ENCODE measurements at regions not wholly inside any gene's neighbourhood (a gene's known extent, or its start where the extent isn't known, plus 50 kb on each side); places are given as distances from the start of the nearest gene placed in this dataset.
A peak's percentile ranks its signal among the peaks of the same experiment; 100 is the strongest.

- no peak for TF ChIP-seq MAX (IDR thresholded peaks at IDR 0.05; ENCODE audit: insufficient read depth, insufficient read length)
- TF ChIP-seq, protein P1, sequence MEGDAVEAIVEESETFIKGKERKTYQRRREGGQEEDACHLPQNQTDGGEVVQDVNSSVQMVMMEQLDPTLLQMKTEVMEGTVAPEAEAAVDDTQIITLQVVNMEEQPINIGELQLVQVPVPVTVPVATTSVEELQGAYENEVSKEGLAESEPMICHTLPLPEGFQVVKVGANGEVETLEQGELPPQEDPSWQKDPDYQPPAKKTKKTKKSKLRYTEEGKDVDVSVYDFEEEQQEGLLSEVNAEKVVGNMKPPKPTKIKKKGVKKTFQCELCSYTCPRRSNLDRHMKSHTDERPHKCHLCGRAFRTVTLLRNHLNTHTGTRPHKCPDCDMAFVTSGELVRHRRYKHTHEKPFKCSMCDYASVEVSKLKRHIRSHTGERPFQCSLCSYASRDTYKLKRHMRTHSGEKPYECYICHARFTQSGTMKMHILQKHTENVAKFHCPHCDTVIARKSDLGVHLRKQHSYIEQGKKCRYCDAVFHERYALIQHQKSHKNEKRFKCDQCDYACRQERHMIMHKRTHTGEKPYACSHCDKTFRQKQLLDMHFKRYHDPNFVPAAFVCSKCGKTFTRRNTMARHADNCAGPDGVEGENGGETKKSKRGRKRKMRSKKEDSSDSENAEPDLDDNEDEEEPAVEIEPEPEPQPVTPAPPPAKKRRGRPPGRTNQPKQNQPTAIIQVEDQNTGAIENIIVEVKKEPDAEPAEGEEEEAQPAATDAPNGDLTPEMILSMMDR (IDR thresholded peaks at IDR 0.05; ENCODE audit: extremely low read depth in 1 of 2, insufficient read depth in 1 of 2, low read depth in 1 of 2, low read length in 2 of 2), result peak; percentile 44 to 51
- TF ChIP-seq EZH2 (IDR thresholded peaks at IDR 0.05; ENCODE audit: borderline replicate concordance, low read depth, low read length, severe bottlenecking), result no peak
- TF ChIP-seq MYC (IDR thresholded peaks at IDR 0.05; ENCODE audit: low read depth, low read length), result no peak
- no peak for TF ChIP-seq POLR2A (IDR thresholded peaks at IDR 0.05; ENCODE audit: low read depth, low read length)
- TF ChIP-seq POLR2AphosphoS5 (IDR thresholded peaks at IDR 0.05; ENCODE audit: insufficient read depth, low read depth, low read length), result no peak
- no peak for TF ChIP-seq FOS (IDR thresholded peaks at IDR 0.05; ENCODE audit: borderline replicate concordance, insufficient read depth, low read length)
- no peak for TF ChIP-seq JUN (IDR thresholded peaks at IDR 0.05; ENCODE audit: borderline replicate concordance, insufficient read depth, insufficient read length, low read depth)
- no peak for TF ChIP-seq GATA2 (IDR thresholded peaks at IDR 0.05; ENCODE audit: insufficient read depth, insufficient read length, low read depth, low read length)
These were observed 584.4 kb upstream of the ACO1 start for GRCh38 chr9:31799953-31800609.
